Pulmonary artery endothelial cell (primary cell): ENCODE measurements at regions not wholly inside any gene's neighbourhood (a gene's known extent, or its start where the extent isn't known, plus 50 kb on each side); places are given as distances from the start of the nearest gene placed in this dataset.
A peak's percentile ranks its signal among the peaks of the same experiment; 100 is the strongest.

ENCODE experiments used
- DNase-seq: peaks from one replicate; pipeline ENCODE4 v3.0.0-alpha.2; 2011; ENCODE audit warnings: low read depth, low spot score

DNA sequence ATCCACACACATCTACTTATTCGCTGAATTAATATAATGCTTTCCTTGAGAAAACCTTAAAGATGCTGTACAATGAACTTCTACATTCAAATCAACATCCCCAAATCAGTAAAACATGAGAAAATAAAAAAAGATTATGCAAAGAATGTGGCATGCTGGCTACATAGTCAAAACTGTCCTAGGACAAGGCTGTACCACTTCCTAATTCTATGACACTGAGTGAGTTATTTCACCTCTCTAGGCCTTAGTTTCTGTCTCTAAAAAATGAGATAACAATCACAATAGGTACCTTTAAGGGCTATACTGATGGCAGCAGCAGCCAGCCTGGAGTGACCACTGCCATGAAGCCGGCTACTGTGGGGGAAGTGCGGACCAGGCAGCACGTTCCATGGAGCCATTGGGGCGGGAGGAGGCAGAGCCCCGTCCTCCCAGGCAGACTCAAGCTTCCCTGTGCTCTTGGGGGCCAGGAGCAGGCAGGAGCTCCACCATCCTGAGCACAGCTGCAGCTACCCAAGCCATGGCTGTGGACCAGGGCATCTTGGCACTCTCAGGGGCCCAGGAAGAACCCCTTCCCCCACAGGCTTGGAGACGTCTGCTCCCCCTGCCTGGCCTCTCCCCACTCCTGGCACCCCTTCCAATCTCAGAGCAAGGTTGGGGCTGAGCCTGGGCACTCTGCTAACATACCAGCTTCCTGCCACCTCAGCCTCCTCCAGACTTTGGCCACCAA lies 110.2 kb downstream of the ELAPOR2 start:
- no peak for DNase-seq

- no peak for DNase-seq
Measured at GRCh38 chr7:86947929-86948328, 111.5 kb downstream of the ELAPOR2 start.

- DNase-seq = no peak
Measured at GRCh38 chr7:86943447-86943846, 116.0 kb downstream of the ELAPOR2 start.

GRCh38 chr7:86942995-86943394 lies 116.5 kb downstream of the ELAPOR2 start:
- no peak for DNase-seq

DNA sequence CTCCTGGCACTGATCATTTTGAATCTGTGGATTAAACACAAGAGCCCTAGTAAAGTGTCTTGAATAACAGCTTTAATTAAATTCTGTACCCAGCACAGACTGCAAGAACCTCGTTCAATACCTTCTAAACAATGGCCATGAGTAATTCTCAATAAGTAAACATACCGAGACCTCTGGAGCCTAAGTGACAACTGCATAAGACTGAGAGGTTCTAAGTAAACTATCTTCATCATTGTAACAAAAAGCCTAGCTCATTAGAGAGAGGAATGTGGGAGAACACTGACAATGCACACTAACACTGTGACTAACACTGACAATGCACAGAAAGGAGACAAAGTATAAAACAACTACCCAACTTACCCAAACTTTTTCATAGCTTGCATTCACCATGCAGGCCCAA lies 117.4 kb downstream of the ELAPOR2 start:
- no peak for DNase-seq

GRCh38 chr7:86939197-86939814 lies 120.1 kb downstream of the ELAPOR2 start:
- peak; percentile 43 for DNase-seq

- DNase-seq = no peak
Measured at GRCh38 chr7:86937363-86937878, 122.0 kb downstream of the ELAPOR2 start.

DNA sequence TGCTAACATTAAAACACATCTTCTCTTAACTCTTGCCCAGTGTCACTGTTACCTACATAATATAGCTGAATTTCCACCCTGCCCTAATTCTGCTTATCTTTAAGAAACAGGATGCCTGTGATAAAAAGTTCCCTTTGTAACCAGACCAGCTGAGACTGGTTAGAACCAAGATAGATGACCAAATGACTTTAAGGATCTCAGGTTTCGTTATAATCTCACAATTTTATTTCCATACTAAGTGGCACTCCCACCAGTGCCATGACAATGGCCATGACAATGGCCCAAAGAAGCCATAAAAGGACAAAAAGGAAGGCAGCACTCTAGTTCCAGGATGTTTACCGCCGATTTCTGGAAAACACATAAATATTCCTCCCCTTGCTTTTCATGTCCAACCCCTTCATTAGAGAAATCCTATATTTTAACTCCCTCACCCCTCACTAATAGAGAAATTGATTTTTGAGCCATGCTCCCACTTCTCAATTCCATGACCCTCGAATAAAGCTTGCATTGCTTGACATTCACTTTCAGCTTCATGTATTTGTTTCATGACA lies 126.1 kb downstream of the ELAPOR2 start:
- DNase-seq = no peak

DNA sequence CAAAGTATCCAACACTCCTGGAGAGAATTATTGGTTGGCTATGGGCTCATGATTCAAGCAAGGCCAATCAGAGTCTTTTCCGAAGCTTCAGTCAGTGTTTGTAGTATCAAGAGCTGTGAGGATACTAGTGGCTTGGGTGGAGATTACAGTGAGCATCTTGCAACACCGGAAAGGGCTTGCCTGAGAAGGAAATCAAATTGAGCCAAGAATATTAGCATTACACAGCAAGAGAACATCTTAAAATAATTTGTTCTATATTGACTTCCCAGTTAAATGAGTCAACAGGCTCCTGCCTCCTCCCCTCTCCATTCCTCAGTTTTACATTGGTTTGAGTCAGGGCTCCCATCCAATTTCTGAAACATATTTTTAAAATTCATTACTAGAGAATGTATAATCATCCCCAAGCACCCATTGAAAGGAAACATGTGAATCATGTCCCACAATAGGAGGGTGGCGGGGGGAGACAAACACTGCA lies 127.4 kb downstream of the ELAPOR2 start:
- DNase-seq = peak; percentile 70

GRCh38 chr7:86931439-86931838 lies 128.0 kb downstream of the ELAPOR2 start:
- no peak for DNase-seq

GRCh38 chr7:86930554-86931307 lies 128.7 kb downstream of the ELAPOR2 start:
- DNase-seq = no peak

DNA sequence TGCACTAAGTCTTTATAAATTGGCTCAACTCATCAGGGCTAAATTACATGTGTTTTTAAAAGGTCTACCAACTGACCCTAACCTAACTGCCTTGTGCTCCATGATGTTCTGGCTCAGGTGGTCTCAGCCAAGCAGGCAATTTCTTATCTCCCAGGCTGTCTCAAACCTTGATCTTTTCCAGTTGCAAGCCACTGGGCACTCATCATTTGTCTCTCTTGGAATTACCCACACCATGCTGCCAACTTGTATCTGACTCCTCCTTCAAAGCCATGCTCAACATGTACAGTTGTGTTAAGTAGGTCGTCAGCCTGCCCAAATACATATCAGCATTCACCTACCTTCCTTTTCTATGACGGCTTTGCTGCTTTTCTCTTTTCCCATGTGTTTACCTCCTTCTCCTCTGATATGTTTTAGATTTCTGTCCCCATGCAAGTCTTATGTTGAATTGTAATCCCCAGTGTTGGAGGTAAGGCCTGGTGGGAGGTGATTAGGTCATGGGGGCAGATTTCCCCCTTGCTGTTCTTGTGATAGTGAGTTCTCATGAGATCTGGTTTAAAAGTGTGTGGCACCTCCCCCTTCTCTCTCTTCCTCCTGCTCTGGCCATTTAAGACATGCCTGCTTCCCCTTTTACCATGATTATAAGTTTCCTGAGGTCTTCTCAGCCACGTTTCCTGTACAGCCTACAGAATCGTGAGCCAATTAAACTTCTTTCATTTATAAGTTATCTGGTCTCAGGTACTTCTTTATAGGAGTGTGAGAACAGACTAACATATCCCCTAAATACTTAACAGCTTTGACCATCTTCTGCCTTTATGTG lies 130.0 kb downstream of the ELAPOR2 start:
- DNase-seq = no peak

GRCh38 chr7:86928308-86928707 lies 131.1 kb downstream of the ELAPOR2 start:
- DNase-seq = no peak

- no peak for DNase-seq
Measured at GRCh38 chr7:86926732-86927131, 132.7 kb downstream of the ELAPOR2 start.

GRCh38 chr7:86925221-86925620 lies 134.2 kb downstream of the ELAPOR2 start:
- DNase-seq = no peak

- no peak for DNase-seq
Measured at GRCh38 chr7:86923527-86923926, 135.9 kb downstream of the ELAPOR2 start.

DNA sequence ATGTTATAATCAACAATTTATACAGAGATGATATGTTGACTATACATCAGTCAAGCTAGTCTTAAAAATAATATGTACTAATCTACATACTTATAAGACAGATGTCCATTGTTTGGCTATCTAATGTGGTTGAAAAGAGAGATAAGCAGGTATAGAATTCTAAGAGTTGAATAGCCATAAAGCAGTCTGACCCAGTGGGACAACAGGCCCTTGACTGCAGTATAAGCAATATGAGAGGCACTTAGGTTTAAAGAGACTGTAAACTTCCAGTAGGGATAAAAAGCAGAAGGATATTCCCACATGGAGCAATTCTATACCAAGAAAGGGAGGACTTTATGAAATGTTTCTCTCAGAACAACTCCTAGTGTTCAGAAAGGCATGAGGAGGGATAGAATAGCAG lies 139.3 kb downstream of the ELAPOR2 start:
- no peak for DNase-seq

- DNase-seq = no peak
Measured at GRCh38 chr7:86918245-86918644, 141.2 kb downstream of the ELAPOR2 start.

GRCh38 chr7:86916277-86916825 lies 143.1 kb downstream of the ELAPOR2 start:
- DNase-seq = no peak

- no peak for DNase-seq
Measured at GRCh38 chr7:86914551-86914950, 144.9 kb downstream of the ELAPOR2 start.
